ENCODE measurements at regions not wholly inside any gene's neighbourhood (a gene's known extent, or its start where the extent isn't known, plus 50 kb on each side); places are given as distances from the start of the nearest gene placed in this dataset.
A peak's percentile ranks its signal among the peaks of the same experiment; 100 is the strongest.

DNA sequence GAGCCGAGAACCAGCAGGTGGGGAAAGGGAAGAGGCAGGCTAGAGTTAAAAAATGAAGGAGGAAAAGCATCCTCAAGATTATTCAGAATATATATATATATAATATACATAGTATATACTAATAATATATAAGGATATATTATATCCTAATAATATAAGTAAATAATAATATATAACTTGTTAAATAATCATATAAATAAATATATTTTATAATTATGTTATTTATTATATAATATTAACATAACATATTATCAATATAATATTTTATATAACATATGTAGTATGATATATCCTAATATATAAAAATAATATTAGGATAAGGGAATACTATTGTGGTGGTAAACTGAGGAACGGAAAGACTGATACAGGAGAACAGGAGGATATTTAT is 171.8 kb downstream of the TRIM27 start:
- H3K9me2 ChIP-seq (replicated peaks; ENCODE audit: insufficient read depth, low read length): no peaks in the 10 kb centered on the region
- no peaks in the 10 kb centered on the region for H3K4me1 ChIP-seq (ENCODE audit: low read length)
- H3K9ac ChIP-seq (ENCODE audit: low read length): no peak overlapping the region
- no peaks in the 10 kb centered on the region for H3K9me3 ChIP-seq (replicated peaks; ENCODE audit: insufficient read depth, low read length)
- no peaks in the 10 kb centered on the region for H3K79me2 ChIP-seq (ENCODE audit: low read length)
- no peak overlapping the region for H2AFZ ChIP-seq (ENCODE audit: low read length)
- no peaks in the 10 kb centered on the region for H3F3A ChIP-seq (ENCODE audit: insufficient read depth, low read length)
- H4K20me1 ChIP-seq (ENCODE audit: insufficient read depth, low read length): no peaks in the 10 kb centered on the region
- no peaks in the 10 kb centered on the region for H3K27me3 ChIP-seq (replicated peaks; ENCODE audit: insufficient read depth, low read length)
- H3K4me2 ChIP-seq (ENCODE audit: low read depth, low read length): no peak overlapping the region
- no peak overlapping the region for H3K4me3 ChIP-seq (ENCODE audit: low read length)
- no peak for DNase-seq
- TF ChIP-seq EZH2phosphoT487 (IDR thresholded peaks at IDR 0.05; ENCODE audit: low read length) (no peak), EZH2 (optimal IDR thresholded peaks at IDR 0.05; ENCODE audit: low read depth, low read length) (no peak)
- TF ChIP-seq, protein P1, sequence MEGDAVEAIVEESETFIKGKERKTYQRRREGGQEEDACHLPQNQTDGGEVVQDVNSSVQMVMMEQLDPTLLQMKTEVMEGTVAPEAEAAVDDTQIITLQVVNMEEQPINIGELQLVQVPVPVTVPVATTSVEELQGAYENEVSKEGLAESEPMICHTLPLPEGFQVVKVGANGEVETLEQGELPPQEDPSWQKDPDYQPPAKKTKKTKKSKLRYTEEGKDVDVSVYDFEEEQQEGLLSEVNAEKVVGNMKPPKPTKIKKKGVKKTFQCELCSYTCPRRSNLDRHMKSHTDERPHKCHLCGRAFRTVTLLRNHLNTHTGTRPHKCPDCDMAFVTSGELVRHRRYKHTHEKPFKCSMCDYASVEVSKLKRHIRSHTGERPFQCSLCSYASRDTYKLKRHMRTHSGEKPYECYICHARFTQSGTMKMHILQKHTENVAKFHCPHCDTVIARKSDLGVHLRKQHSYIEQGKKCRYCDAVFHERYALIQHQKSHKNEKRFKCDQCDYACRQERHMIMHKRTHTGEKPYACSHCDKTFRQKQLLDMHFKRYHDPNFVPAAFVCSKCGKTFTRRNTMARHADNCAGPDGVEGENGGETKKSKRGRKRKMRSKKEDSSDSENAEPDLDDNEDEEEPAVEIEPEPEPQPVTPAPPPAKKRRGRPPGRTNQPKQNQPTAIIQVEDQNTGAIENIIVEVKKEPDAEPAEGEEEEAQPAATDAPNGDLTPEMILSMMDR (IDR thresholded peaks at IDR 0.05; ENCODE audit: low read length): no peak
- H3K27ac ChIP-seq (ENCODE audit: low read length): no peak overlapping the region
- no peaks in the 10 kb centered on the region for H3K36me3 ChIP-seq (replicated peaks; ENCODE audit: insufficient read depth, low read length)

DNA sequence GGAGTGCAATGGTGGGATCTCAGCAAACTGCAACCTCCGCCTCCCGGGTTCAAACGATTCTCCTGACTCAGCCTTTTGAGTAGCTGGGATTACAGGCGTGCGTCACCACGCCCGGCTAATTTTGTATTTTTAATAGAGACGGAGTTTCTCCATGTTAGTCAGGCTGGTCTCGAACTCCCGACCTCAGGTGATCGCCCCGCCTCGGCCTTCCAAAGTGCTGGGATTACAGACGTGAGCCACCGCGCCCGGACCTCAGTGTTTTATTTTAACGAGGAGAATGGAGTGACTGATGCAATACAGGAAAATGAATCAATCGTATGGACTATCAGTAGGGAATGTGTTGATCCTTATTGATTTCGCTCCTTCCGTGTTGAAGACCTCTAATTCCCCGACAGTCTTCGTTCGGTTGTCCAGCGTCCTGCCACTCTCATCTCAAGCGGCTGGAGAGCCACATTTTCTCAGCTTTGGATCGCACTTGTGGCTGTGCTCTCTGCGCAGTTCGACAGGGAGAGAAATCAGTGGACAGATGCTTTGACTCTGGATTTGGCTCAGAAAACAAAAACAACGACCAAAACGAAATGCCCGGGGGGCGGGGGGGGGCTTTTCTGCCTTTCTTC is 166.2 kb downstream of the TRIM27 start:
- no peak overlapping the region for H3K4me3 ChIP-seq (ENCODE audit: low read length)
- no peaks in the 10 kb centered on the region for H3K9me3 ChIP-seq (replicated peaks; ENCODE audit: insufficient read depth, low read length)
- H4K20me1 ChIP-seq (ENCODE audit: insufficient read depth, low read length): no peaks in the 10 kb centered on the region
- TF ChIP-seq EZH2phosphoT487 (IDR thresholded peaks at IDR 0.05; ENCODE audit: low read length) (no peak), EZH2 (optimal IDR thresholded peaks at IDR 0.05; ENCODE audit: low read depth, low read length) (no peak)
- TF ChIP-seq, protein P1 (IDR thresholded peaks at IDR 0.05; ENCODE audit: low read length): no peak
- H3K27me3 ChIP-seq (replicated peaks; ENCODE audit: insufficient read depth, low read length): no peaks in the 10 kb centered on the region
- H3F3A ChIP-seq (ENCODE audit: insufficient read depth, low read length): no peaks in the 10 kb centered on the region
- H2AFZ ChIP-seq (ENCODE audit: low read length): no peak overlapping the region
- DNase-seq: no peak
- H3K4me1 ChIP-seq (ENCODE audit: low read length): no peaks in the 10 kb centered on the region
- H3K36me3 ChIP-seq (replicated peaks; ENCODE audit: insufficient read depth, low read length): no peaks in the 10 kb centered on the region
- no peaks in the 10 kb centered on the region for H3K79me2 ChIP-seq (ENCODE audit: low read length)
- H3K27ac ChIP-seq (ENCODE audit: low read length): no peak overlapping the region
- H3K9me2 ChIP-seq (replicated peaks; ENCODE audit: insufficient read depth, low read length): no peaks in the 10 kb centered on the region
- peak overlapping the region; percentile 41; the same call in 1 of the 2 replicates for H3K4me2 ChIP-seq (ENCODE audit: low read depth, low read length)
- H3K9ac ChIP-seq (ENCODE audit: low read length): no peak overlapping the region

DNA sequence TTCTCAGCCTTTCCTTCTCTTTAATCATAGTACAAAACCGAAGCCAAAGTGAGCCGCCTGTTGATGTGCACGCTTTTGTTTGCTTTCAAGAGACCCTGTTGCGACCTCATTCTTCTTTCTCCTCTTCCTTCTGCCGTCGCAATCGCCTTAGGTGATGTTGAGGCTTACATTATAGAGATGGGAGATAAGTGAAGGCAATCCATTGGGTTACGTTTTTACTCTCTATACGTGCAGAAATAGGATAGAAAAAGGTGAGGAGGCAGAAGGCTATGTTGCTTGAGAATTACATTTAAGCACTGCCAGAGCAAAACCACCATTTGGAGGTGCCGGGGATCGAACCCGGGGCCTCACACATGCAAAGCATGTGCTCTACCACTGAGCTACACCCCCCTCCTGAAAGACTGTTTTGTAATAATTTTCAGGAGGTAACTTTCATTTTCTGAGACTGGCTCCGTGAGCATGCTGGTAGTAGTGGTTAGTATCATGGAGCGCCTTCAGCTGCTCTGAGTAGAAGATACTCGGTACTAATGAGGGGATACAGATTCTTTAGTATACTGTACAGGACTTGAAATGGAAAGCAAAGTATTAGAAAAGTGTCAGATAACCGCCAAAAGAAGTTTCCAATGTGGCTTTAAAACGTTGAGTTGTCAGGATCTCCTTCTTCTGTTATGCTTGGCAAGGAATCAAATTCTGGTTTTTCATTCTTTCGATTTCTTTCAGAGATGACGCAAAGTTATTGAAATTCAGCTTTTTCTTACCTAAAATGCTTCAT is 165.6 kb downstream of the TRIM27 start:
- H3K9me3 ChIP-seq (replicated peaks; ENCODE audit: insufficient read depth, low read length): no peaks in the 10 kb centered on the region
- DNase-seq: peak; percentile 22
- H3K9me2 ChIP-seq (replicated peaks; ENCODE audit: insufficient read depth, low read length): no peaks in the 10 kb centered on the region
- peak overlapping the region; percentile 41; the same call in 1 of the 2 replicates for H3K4me2 ChIP-seq (ENCODE audit: low read depth, low read length)
- no peaks in the 10 kb centered on the region for H3K36me3 ChIP-seq (replicated peaks; ENCODE audit: insufficient read depth, low read length)
- no peak overlapping the region for H3K27ac ChIP-seq (ENCODE audit: low read length)
- 0 out of 2 replicates have a peak overlapping the region, but pooled peaks have one; percentile 35 for H2AFZ ChIP-seq (ENCODE audit: low read length)
- H3K27me3 ChIP-seq (replicated peaks; ENCODE audit: insufficient read depth, low read length): no peaks in the 10 kb centered on the region
- no peaks in the 10 kb centered on the region for H3K4me1 ChIP-seq (ENCODE audit: low read length)
- H3K9ac ChIP-seq (ENCODE audit: low read length): no peak overlapping the region
- no peaks in the 10 kb centered on the region for H3K79me2 ChIP-seq (ENCODE audit: low read length)
- TF ChIP-seq, protein P1 (IDR thresholded peaks at IDR 0.05; ENCODE audit: low read length): no peak
- TF ChIP-seq EZH2 (optimal IDR thresholded peaks at IDR 0.05; ENCODE audit: low read depth, low read length): no peak
- no peak overlapping the region; the same call in 1 of the 2 replicates for H3K4me3 ChIP-seq (ENCODE audit: low read length)
- no peaks in the 10 kb centered on the region for H3F3A ChIP-seq (ENCODE audit: insufficient read depth, low read length)
- H4K20me1 ChIP-seq (ENCODE audit: insufficient read depth, low read length): no peaks in the 10 kb centered on the region
